Activated CD8-positive, alpha-beta memory T cell treated with anti-CD3 and anti-CD28 coated beads for 36 hours (primary cell): ENCODE measurements at regions not wholly inside any gene's neighbourhood (a gene's known extent, or its start where the extent isn't known, plus 50 kb on each side); places are given as distances from the start of the nearest gene placed in this dataset.
"Not testable (repeated sequence)": the region's sequence is repeated elsewhere in the genome, so short reads cannot be mapped to it uniquely, and the experiment has no call there.

Experiments used
- CTCF ChIA-PET: fragments of 350-600 bp; sonication (Branson Sonifier 250); formaldehyde crosslinking; loops from one replicate; lab custom pipeline; 2021; ENCODE audit warnings: antibody characterized with exemption; lab: Charles Lee
- POLR2A ChIA-PET: fragments of 350-600 bp; sonication (Branson Sonifier 250); formaldehyde crosslinking; loops from one replicate; lab custom pipeline; 2021; ENCODE audit warnings: antibody characterized with exemption; lab: Charles Lee

- POLR2A ChIA-PET, CTCF ChIA-PET: not testable (repeated sequence)
Measured at GRCh38 chr14:106006716-106007115, 480.3 kb downstream of the TMEM121 start.

- CTCF ChIA-PET, result interaction anchor here (1.1 to 4.4 kb wide), 2 partner anchors 15 to 36 kb away, joined by 3 to 20 read pairs; no protein-coding TSS in a partner anchor
- POLR2A ChIA-PET, result no interaction called here
Measured at GRCh38 chr14:106010783-106011182, 484.4 kb downstream of the TMEM121 start.

- POLR2A ChIA-PET, result not testable (repeated sequence)
- CTCF ChIA-PET, result interaction anchor here (0.6 to 4.4 kb wide), 3 partner anchors 10 to 410 kb away, joined by 3 to 20 read pairs (median 8); no protein-coding TSS in a partner anchor
Measured at GRCh38 chr14:106011631-106012360, 485.4 kb downstream of the TMEM121 start.

- POLR2A ChIA-PET, result not testable (repeated sequence)
- CTCF ChIA-PET, result interaction anchor here (2.9 to 4.4 kb wide), 2 partner anchors 11 to 13 kb away, joined by 8 to 20 read pairs; no protein-coding TSS in a partner anchor
Measured at GRCh38 chr14:106012361-106012725, 486.0 kb downstream of the TMEM121 start.

GRCh38 chr14:106013879-106014376 lies 487.5 kb downstream of the TMEM121 start:
- POLR2A ChIA-PET, result interaction anchor here (1.6 kb wide), 1 partner anchor 11 kb away, joined by 3 read pairs; no protein-coding TSS in a partner anchor
- CTCF ChIA-PET, result interaction anchor here (0.6 to 4.4 kb wide), 6 partner anchors 9 to 69 kb away, joined by 3 to 20 read pairs (median 6); no protein-coding TSS in a partner anchor

- CTCF ChIA-PET, result interaction anchor here (0.6 kb wide), 1 partner anchor 73 kb away, joined by 3 read pairs; no protein-coding TSS in a partner anchor
- POLR2A ChIA-PET, result not testable (repeated sequence)
Measured at GRCh38 chr14:106017952-106018351, 491.6 kb downstream of the TMEM121 start.

- ChIA-PET CTCF (interaction anchor here (1.3 kb wide), 1 partner anchor 17 kb away, joined by 3 read pairs; no protein-coding TSS in a partner anchor), POLR2A (no interaction called here)
Measured at GRCh38 chr14:106021832-106022231, 495.4 kb downstream of the TMEM121 start.

- POLR2A ChIA-PET, CTCF ChIA-PET: not testable (repeated sequence)
Measured at GRCh38 chr14:106022648-106023047, 496.3 kb downstream of the TMEM121 start.

- CTCF ChIA-PET, result interaction anchor here (0.6 to 2.1 kb wide), 2 partner anchors 23 to 234 kb away, joined by 3 to 8 read pairs; no protein-coding TSS in a partner anchor
- POLR2A ChIA-PET, result no interaction called here
Measured at GRCh38 chr14:106023411-106023810, 497.0 kb downstream of the TMEM121 start.

GRCh38 chr14:106024983-106025604 lies 498.7 kb downstream of the TMEM121 start:
- POLR2A ChIA-PET, result interaction anchor here (0.9 kb wide), 1 partner anchor 12 kb away, joined by 3 read pairs; no protein-coding TSS in a partner anchor
- CTCF ChIA-PET, result interaction anchor here (0.7 to 2.9 kb wide), 6 partner anchors 13 to 69 kb away, joined by 3 to 20 read pairs (median 3); no protein-coding TSS in a partner anchor

- POLR2A ChIA-PET, result no interaction called here
- CTCF ChIA-PET, result interaction anchor here (1.5 to 2.9 kb wide), 3 partner anchors 14 to 68 kb away, joined by 3 to 20 read pairs (median 3); no protein-coding TSS in a partner anchor
Measured at GRCh38 chr14:106026026-106026425, 499.6 kb downstream of the TMEM121 start.

GRCh38 chr14:106027759-106028158 lies 501.4 kb downstream of the TMEM121 start:
- POLR2A ChIA-PET, CTCF ChIA-PET: not testable (repeated sequence)

GRCh38 chr14:106029959-106030358 lies 503.6 kb downstream of the TMEM121 start:
- ChIA-PET CTCF (interaction anchor here (0.6 kb wide), 1 partner anchor 65 kb away, joined by 3 read pairs; no protein-coding TSS in a partner anchor), POLR2A (no interaction called here)

- CTCF ChIA-PET, result no interaction called here
- POLR2A ChIA-PET, result no interaction called here
Measured at GRCh38 chr14:106037380-106037779, 511.0 kb downstream of the TMEM121 start.

GRCh38 chr14:106038263-106038662 lies 511.9 kb downstream of the TMEM121 start:
- POLR2A ChIA-PET, result no interaction called here
- CTCF ChIA-PET, result interaction anchor here (1.2 kb wide), 1 partner anchor 37 kb away, joined by 4 read pairs; no protein-coding TSS in a partner anchor

- ChIA-PET POLR2A (no interaction called here), CTCF (interaction anchor here (1.2 to 1.4 kb wide), 3 partner anchors 15 to 38 kb away, joined by 3 to 4 read pairs (median 4); no protein-coding TSS in a partner anchor)
Measured at GRCh38 chr14:106039400-106039799, 513.0 kb downstream of the TMEM121 start.

GRCh38 chr14:106044515-106044914 lies 518.1 kb downstream of the TMEM121 start:
- CTCF ChIA-PET, result interaction anchor here (1.0 to 2.5 kb wide), 5 partner anchors 8 to 50 kb away, joined by 3 to 12 read pairs (median 7); no protein-coding TSS in a partner anchor
- POLR2A ChIA-PET, result no interaction called here

- CTCF ChIA-PET, result interaction anchor here (0.8 to 2.5 kb wide), 9 partner anchors 9 to 50 kb away, joined by 3 to 12 read pairs (median 4); no protein-coding TSS in a partner anchor
- POLR2A ChIA-PET, result no interaction called here
Measured at GRCh38 chr14:106044949-106045596, 518.7 kb downstream of the TMEM121 start.

- CTCF ChIA-PET, result no interaction called here
Measured at GRCh38 chr14:106051796-106052195, 525.4 kb downstream of the TMEM121 start.

More at GRCh38 chr14:106051796-106052195, 525.4 kb downstream of the TMEM121 start:
- POLR2A ChIA-PET, result no interaction called here
